Trophoblast cell (in vitro differentiated cells and primary cell): ENCODE measurements at regions not wholly inside any gene's neighbourhood (a gene's known extent, or its start where the extent isn't known, plus 50 kb on each side); places are given as distances from the start of the nearest gene placed in this dataset.

Experiments used
- DNase-seq, 2 donors: peaks; one replicate each; pipeline ENCODE4 v3.0.0-alpha.2; 2016
- H2AFZ ChIP-seq: 2 replicates; pipeline ENCODE4 v1.6.1; 2013; ENCODE audit warnings: low read length, moderate library complexity, mild to moderate bottlenecking; ENCODE audit not compliant: insufficient read depth, poor library complexity
- H2AK5ac ChIP-seq: 2 replicates; pipeline ENCODE4 v1.6.1; 2013; ENCODE audit warnings: mild to moderate bottlenecking, low read length
- H2BK120ac ChIP-seq: 2 replicates; pipeline ENCODE4 v1.6.1; 2013; ENCODE audit warnings: low read length, mild to moderate bottlenecking, moderate library complexity; ENCODE audit not compliant: insufficient read depth, poor library complexity
- H2BK12ac ChIP-seq: 2 replicates; pipeline ENCODE4 v1.6.1; 2013; ENCODE audit warnings: mild to moderate bottlenecking, low read length, moderate library complexity
- H2BK5ac ChIP-seq: 2 replicates; pipeline ENCODE4 v1.6.1; 2013; ENCODE audit warnings: low read length, low read depth, moderate library complexity, mild to moderate bottlenecking; ENCODE audit not compliant: poor library complexity
- H3K14ac ChIP-seq: 2 replicates; pipeline ENCODE4 v1.6.1; 2013; ENCODE audit warnings: mild to moderate bottlenecking, low read length
- H3K18ac ChIP-seq: 2 replicates; pipeline ENCODE4 v1.6.1; 2013; ENCODE audit warnings: mild to moderate bottlenecking, low read length
- H3K23ac ChIP-seq: 2 replicates; pipeline ENCODE4 v1.6.1; 2013; ENCODE audit warnings: low read length
- H3K27ac ChIP-seq: 2 replicates; pipeline ENCODE4 v1.5.1; 2013; ENCODE audit warnings: low read depth, mild to moderate bottlenecking, inconsistent platforms, low read length, moderate library complexity
- H3K27me3 ChIP-seq: 2 replicates; pipeline ENCODE4 v1.6.1; 2013; ENCODE audit warnings: inconsistent platforms, mild to moderate bottlenecking, low read length, moderate library complexity; ENCODE audit not compliant: insufficient read depth
- H3K36me3 ChIP-seq, 2 experiments: 1 replicate in 1 of 2; 2 replicates in 1 of 2; pipeline ENCODE4 v1.6.1; 2013; ENCODE audit warnings: low read length in 2 of 2, mild to moderate bottlenecking in 2 of 2, moderate library complexity in 1 of 2; ENCODE audit not compliant: insufficient read depth in 2 of 2, control insufficient read depth in 1 of 2
- H3K4ac ChIP-seq: 2 replicates; pipeline ENCODE4 v1.6.1; 2013; ENCODE audit warnings: low read depth, mild to moderate bottlenecking, low read length, moderate library complexity
- H3K4me1 ChIP-seq, 2 experiments: 1 replicate in 1 of 2; 2 replicates in 1 of 2; pipeline ENCODE4 v1.6.1; 2013; ENCODE audit warnings: low read length in 2 of 2, mild to moderate bottlenecking in 2 of 2, moderate library complexity in 1 of 2; ENCODE audit not compliant: insufficient read depth in 2 of 2, control insufficient read depth in 1 of 2
- H3K4me2 ChIP-seq: 2 replicates; pipeline ENCODE4 v1.6.1; 2013; ENCODE audit warnings: inconsistent platforms, mild to moderate bottlenecking, low read length, moderate library complexity
- H3K4me3 ChIP-seq: 2 replicates; pipeline ENCODE4 v1.5.1; 2013; ENCODE audit warnings: mild to moderate bottlenecking, low read depth, low read length, inconsistent platforms
- H3K79me1 ChIP-seq: one replicate; pipeline ENCODE4 v1.6.1; 2013; ENCODE audit warnings: low read length
- H3K79me2 ChIP-seq: 2 replicates; pipeline ENCODE4 v1.6.1; 2013; ENCODE audit warnings: low read length, mild to moderate bottlenecking; ENCODE audit not compliant: control insufficient read depth, insufficient read depth, poor library complexity
- H3K9ac ChIP-seq: 2 replicates; pipeline ENCODE4 v1.6.1; 2013; ENCODE audit warnings: mild to moderate bottlenecking, low read length
- H3K9me3 ChIP-seq: 2 replicates; pipeline ENCODE4 v1.6.1; 2013; ENCODE audit warnings: low read depth, mild to moderate bottlenecking, control low read depth, inconsistent platforms, low read length; ENCODE audit not compliant: insufficient read depth
- H4K12ac ChIP-seq: 2 replicates; pipeline ENCODE4 v1.6.1; 2013; ENCODE audit warnings: low read depth, mild to moderate bottlenecking, low read length, moderate library complexity
- H4K8ac ChIP-seq: 2 replicates; pipeline ENCODE4 v1.6.1; 2013; ENCODE audit warnings: low read depth, mild to moderate bottlenecking, low read length, moderate library complexity
- H4K91ac ChIP-seq: one replicate; pipeline ENCODE4 v1.6.1; 2013; ENCODE audit warnings: low read depth, mild to moderate bottlenecking, low read length, moderate library complexity
- WGBS: extraction: QIAGEN DNeasy Blood & Tissue Kit; methylation state at CpG from one replicate; pipeline ENCODE4 v1.1.7; 2013; ENCODE audit warnings: missing lambda C conversion rate; ENCODE audit not compliant: insufficient read length, insufficient coverage; ENCODE audit errors: extremely low coverage; 5-methylcytosine and 5-hydroxymethylcytosine counted together

GRCh38 chr7:110541962-110542361, 549.0 kb upstream of the LRRN3 start:
- Histone ChIP-seq H4K8ac (no peak overlapping the region), H3K4me2 (no peak overlapping the region), H2BK12ac (no peak overlapping the region), H2AFZ (no peak overlapping the region), H3K27ac (no peak overlapping the region), H4K12ac (no peak overlapping the region), H3K9ac (no peak overlapping the region), H2AK5ac (no peak overlapping the region), H3K18ac (no peak overlapping the region), H3K23ac (no peak overlapping the region), H3K4me1 (no peaks in the 10 kb centered on the region), H2BK120ac (no peak overlapping the region), H3K27me3 (no peaks in the 10 kb centered on the region), H4K91ac (no peak overlapping the region), H3K79me2 (no peaks in the 10 kb centered on the region), H3K4me3 (no peak overlapping the region), H3K9me3 (no peaks in the 10 kb centered on the region), H3K4ac (no peak overlapping the region), H2BK5ac (no peak overlapping the region), H3K36me3 (no peaks in the 10 kb centered on the region), H3K14ac (no peak overlapping the region), H3K79me1 (no peaks in the 10 kb centered on the region)
- no CpG with 5 or more reads among the region's 2 CpGs for WGBS
- DNase-seq = peak in 1 of 2 donors; percentile 42

GRCh38 chr7:110544194-110544593, 546.7 kb upstream of the LRRN3 start:
- H3K4me1 ChIP-seq = no peaks in the 10 kb centered on the region
- no peak overlapping the region for H3K4me3 ChIP-seq
- H2BK5ac ChIP-seq = no peak overlapping the region

GRCh38 chr7:110548372-110548771, 542.6 kb upstream of the LRRN3 start:
- Histone ChIP-seq H3K36me3 (no peaks in the 10 kb centered on the region), H2BK120ac (no peak overlapping the region), H3K27me3 (no peaks in the 10 kb centered on the region), H3K4me2 (no peak overlapping the region), H3K79me2 (no peaks in the 10 kb centered on the region), H4K12ac (no peak overlapping the region), H2AK5ac (no peak overlapping the region), H3K14ac (no peak overlapping the region), H4K91ac (no peak overlapping the region), H2BK12ac (no peak overlapping the region), H4K8ac (no peak overlapping the region), H3K23ac (no peak overlapping the region), H2AFZ (no peak overlapping the region), H3K79me1 (no peaks in the 10 kb centered on the region), H3K4me3 (no peak overlapping the region), H3K9ac (no peak overlapping the region), H3K9me3 (peaks cover 2% of the 10 kb centered on the region), H3K4me1 (no peaks in the 10 kb centered on the region), H3K18ac (no peak overlapping the region), H3K27ac (no peak overlapping the region), H2BK5ac (no peak overlapping the region), H3K4ac (no peak overlapping the region)
- DNase-seq = peak; percentile 42 to 69

More at GRCh38 chr7:110544194-110544593, 546.7 kb upstream of the LRRN3 start:
- Histone ChIP-seq H2BK120ac (no peak overlapping the region), H3K9me3 (no peaks in the 10 kb centered on the region), H3K4ac (no peak overlapping the region), H3K18ac (no peak overlapping the region), H2BK12ac (no peak overlapping the region), H2AK5ac (no peak overlapping the region), H3K4me2 (no peak overlapping the region), H3K79me1 (no peaks in the 10 kb centered on the region), H2AFZ (no peak overlapping the region), H3K27ac (no peak overlapping the region), H4K91ac (no peak overlapping the region), H3K14ac (no peak overlapping the region), H3K27me3 (no peaks in the 10 kb centered on the region), H3K79me2 (no peaks in the 10 kb centered on the region), H3K9ac (no peak overlapping the region), H4K8ac (no peak overlapping the region), H3K23ac (no peak overlapping the region), H4K12ac (no peak overlapping the region), H3K36me3 (no peaks in the 10 kb centered on the region)
- WGBS = no CpG with 5 or more reads among the region's 1 CpG
- DNase-seq = no peak

- H3K79me1 ChIP-seq = no peaks in the 10 kb centered on the region
- no CpG with 5 or more reads among the region's 2 CpGs for WGBS
- H3K4me1 ChIP-seq = no peaks in the 10 kb centered on the region
- no peaks in the 10 kb centered on the region for H3K27me3 ChIP-seq
- no peak overlapping the region for H3K9ac ChIP-seq
- H4K91ac ChIP-seq = no peak overlapping the region
- H2AFZ ChIP-seq = no peak overlapping the region
- no peak overlapping the region for H2AK5ac ChIP-seq
- H3K14ac ChIP-seq = no peak overlapping the region
- H4K12ac ChIP-seq = no peak overlapping the region
- no peaks in the 10 kb centered on the region for H3K79me2 ChIP-seq
- H3K23ac ChIP-seq = no peak overlapping the region
- H2BK120ac ChIP-seq = no peak overlapping the region
- no peaks in the 10 kb centered on the region for H3K9me3 ChIP-seq
- no peak overlapping the region for H2BK5ac ChIP-seq
- no peak overlapping the region for H3K4me3 ChIP-seq
- H3K36me3 ChIP-seq = no peaks in the 10 kb centered on the region
- no peak overlapping the region for H2BK12ac ChIP-seq
- no peak overlapping the region for H4K8ac ChIP-seq
- no peak for DNase-seq
- H3K4ac ChIP-seq = no peak overlapping the region
- H3K4me2 ChIP-seq = no peak overlapping the region
- no peak overlapping the region for H3K27ac ChIP-seq
- H3K18ac ChIP-seq = no peak overlapping the region
These were observed 533.8 kb upstream of the LRRN3 start for GRCh38 chr7:110557136-110557535.
